Adrenal gland (tissue), 9 donors: ENCODE measurements at regions not wholly inside any gene's neighbourhood (a gene's known extent, or its start where the extent isn't known, plus 50 kb on each side); places are given as distances from the start of the nearest gene placed in this dataset.

ENCODE experiments used
- DNase-seq, 7 donors: peaks; one replicate each; pipeline ENCODE4 v3.0.0-alpha.2; 2019 to 2020
- H3K27ac ChIP-seq, 5 donors: fragments of 200-600 bp; sonication (generic) in 4 of 5; 1 replicate in 3 of 5; 2 replicates in 2 of 5; pipeline versions ENCODE4 v1.5.1 to v1.8.0; 2016 to 2020; ENCODE audit warnings: mild to moderate bottlenecking in 1 of 5
- H3K27me3 ChIP-seq: fragments of 200-600 bp; 2 replicates; pipeline ENCODE4 v1.8.0; 2021
- H3K36me3 ChIP-seq, 2 donors: fragments of 200-600 bp; replicated peaks in 1 of 2; 1 replicate in 1 of 2; 2 replicates in 1 of 2; pipeline versions ENCODE4 v1.5.1 to v1.8.0; 2018 to 2022
- H3K4me1 ChIP-seq, 2 donors: fragments of 200-600 bp; replicated peaks in 1 of 2; 1 replicate in 1 of 2; 2 replicates in 1 of 2; pipeline versions ENCODE4 v1.5.1 to v1.8.0; 2018 to 2021
- H3K4me3 ChIP-seq, 4 donors: fragments of 200-600 bp; sonication (generic) in 3 of 4; one replicate each; pipeline ENCODE4 v1.5.1; 2016 to 2018
- H3K9me3 ChIP-seq, 3 donors: fragments of 200-600 bp; sonication (generic) in 1 of 3; replicated peaks in 1 of 3; 1 replicate in 2 of 3; 2 replicates in 1 of 3; pipeline versions ENCODE4 v1.5.1 to v1.8.0; 2016 to 2021
- CTCF ChIP-seq, 6 experiments: fragments of 450-650 bp in 4 of 6; fragments of 200-600 bp in 2 of 6; sonication (generic) in 1 of 6; IDR thresholded peaks; 1 replicate in 5 of 6; 2 replicates in 1 of 6; pipeline versions ENCODE4 v1.5.1 to v1.8.0; 2016 to 2021; ENCODE audit warnings: antibody characterized with exemption in 6 of 6, mild to moderate bottlenecking in 2 of 6, moderate library complexity in 1 of 6
- POLR2A ChIP-seq, 2 donors: fragments of 450-650 bp; IDR thresholded peaks; one replicate each; pipeline ENCODE4 v1.6.1; 2017; ENCODE audit warnings: antibody characterized with exemption in 2 of 2, mild to moderate bottlenecking in 2 of 2, moderate library complexity in 1 of 2
- WGBS, 4 donors: extraction: QIAGEN DNeasy Blood & Tissue Kit in 2 of 4; methylation state at CpG; one replicate each; pipeline versions ENCODE4 v1.1.5 to v1.1.7; 2013 to 2017; 5-methylcytosine and 5-hydroxymethylcytosine counted together
- intact Hi-C, 2 donors: fragments of 100-400 bp; cut with DNase I; formaldehyde crosslinking; loops; one replicate each; pipeline versions ENCODE4 v1.14.1 to v1.15.0; 2022 to 2023
- donor health status: healthy with polysubstance abuse.
- donor health status: Bipolar disorder and iron deficiency.
- donor health status: DM: yes; HTN: yes; CAD: no.
- donor health status: DM: no; HTN: no; CAD: no.
- donor health status: DM: no; HTN: no; CAD: no.

GRCh38 chr21:27233514-27234115 is 266.7 kb upstream of the ADAMTS5 start:
- intact Hi-C loops, result no loop called here
- Histone ChIP-seq H3K9me3 (no peaks in the 10 kb centered on the region), H3K27me3 (no peaks in the 10 kb centered on the region), H3K4me3 (no peak overlapping the region), H3K36me3 (no peaks in the 10 kb centered on the region), H3K27ac (no peak overlapping the region), H3K4me1 (no peaks in the 10 kb centered on the region)
- WGBS, 4 donors, result 67 to 91% (median 80%) methylated on average over 2 of the region's 2 CpGs
- TF ChIP-seq POLR2A (IDR thresholded peaks at IDR 0.05) (no peak), CTCF (IDR thresholded peaks at IDR 0.05) (no peak)
- no peak for DNase-seq

- DNase-seq, result no peak
- no peaks in the 10 kb centered on the region for H3K9me3 ChIP-seq
- H3K27me3 ChIP-seq, result no peaks in the 10 kb centered on the region
- no peaks in the 10 kb centered on the region for H3K36me3 ChIP-seq
- H3K27ac ChIP-seq, result no peak overlapping the region
- no peak for TF ChIP-seq CTCF (IDR thresholded peaks at IDR 0.05)
- TF ChIP-seq POLR2A (IDR thresholded peaks at IDR 0.05), result no peak
- intact Hi-C loops, result no loop called here
- H3K4me3 ChIP-seq, result no peak overlapping the region
- H3K4me1 ChIP-seq, result no peaks in the 10 kb centered on the region
- WGBS, 4 donors, result 69 to 77% (median 70%) methylated on average over 2 of the region's 2 CpGs
Measured at GRCh38 chr21:27225940-27226339, 259.1 kb upstream of the ADAMTS5 start.

GRCh38 chr21:27225151-27225550 is 258.3 kb upstream of the ADAMTS5 start:
- Histone ChIP-seq H3K27ac (no peak overlapping the region), H3K27me3 (no peaks in the 10 kb centered on the region), H3K36me3 (no peaks in the 10 kb centered on the region), H3K4me3 (no peak overlapping the region), H3K9me3 (no peaks in the 10 kb centered on the region), H3K4me1 (no peaks in the 10 kb centered on the region)
- no peak for DNase-seq
- intact Hi-C loops, result no loop called here
- TF ChIP-seq POLR2A (IDR thresholded peaks at IDR 0.05), result no peak
- TF ChIP-seq CTCF (IDR thresholded peaks at IDR 0.05), result no peak

GRCh38 chr21:27224169-27224568 is 257.3 kb upstream of the ADAMTS5 start:
- H3K9me3 ChIP-seq, result no peaks in the 10 kb centered on the region
- no peak overlapping the region for H3K4me3 ChIP-seq
- intact Hi-C loops, result no loop called here
- H3K4me1 ChIP-seq, result no peaks in the 10 kb centered on the region
- H3K36me3 ChIP-seq, result no peaks in the 10 kb centered on the region
- TF ChIP-seq CTCF (IDR thresholded peaks at IDR 0.05) (no peak), POLR2A (IDR thresholded peaks at IDR 0.05) (no peak)
- H3K27me3 ChIP-seq, result no peaks in the 10 kb centered on the region
- H3K27ac ChIP-seq, result no peak overlapping the region
- no peak for DNase-seq
